ENCODE measurements at regions not wholly inside any gene's neighbourhood (a gene's known extent, or its start where the extent isn't known, plus 50 kb on each side); places are given as distances from the start of the nearest gene placed in this dataset.

DNA sequence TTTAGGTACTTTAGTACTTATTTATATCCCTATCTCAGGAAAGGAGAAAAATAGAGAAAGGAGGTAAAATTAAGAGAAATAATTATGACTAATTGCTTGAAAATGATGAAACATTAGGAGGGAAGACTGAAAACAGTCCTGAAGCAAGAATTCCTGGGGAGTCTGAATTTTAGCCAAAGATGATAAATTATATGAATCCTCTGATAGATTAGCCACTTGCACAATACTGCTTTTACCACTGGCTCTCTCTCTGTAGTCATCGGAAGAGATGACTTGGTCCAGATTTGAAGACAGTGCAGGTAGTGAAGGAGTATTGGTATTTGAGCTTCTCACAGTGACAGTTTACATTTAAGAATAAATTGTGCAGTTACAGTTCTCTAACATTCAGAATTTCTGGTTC lies 83.8 kb upstream of the CLEC14A start:
- no peak overlapping the region for H3K23ac ChIP-seq (ENCODE audit: low read depth, low read length)
- no peaks in the 10 kb centered on the region for H3K79me1 ChIP-seq (ENCODE audit: low read depth in 1 of 2, low read length in 2 of 2)
- ChIA-PET POLR2A (ENCODE audit: unreplicated experiment) (no interaction called here), CTCF (no interaction called here)
- H4K20me1 ChIP-seq (ENCODE audit: insufficient read depth, low read length): no peaks in the 10 kb centered on the region
- DNase-seq (peak; percentile 71), ATAC-seq (ENCODE audit: low read depth) (peak; percentile 18)
- intact Hi-C loops (cut with micrococcal nuclease) (no loop called here), in situ Hi-C loops (cut with MboI; ENCODE audit: low sequenced_read_pairs) (no loop called here), dilution Hi-C loops (cut with HindIII; ENCODE audit: low sequenced_read_pairs, unreplicated experiment) (no loop called here)
- no peak overlapping the region for H2AK9ac ChIP-seq (replicated peaks; ENCODE audit: low read depth, low read length, poor library complexity)
- H3K18ac ChIP-seq (ENCODE audit: low read depth, low read length): no peak overlapping the region
- H3K27ac ChIP-seq (ENCODE audit: insufficient read depth, low read length): no peak overlapping the region
- no peak overlapping the region for H2BK5ac ChIP-seq (ENCODE audit: low read depth, low read length, poor library complexity, severe bottlenecking)
- peaks cover 8% of the 10 kb centered on the region; the same call in 1 of the 2 replicates for H3K4me1 ChIP-seq (ENCODE audit: control insufficient read depth, insufficient read depth, low read length)
- peaks cover 7% of the 10 kb centered on the region; the same call in 1 of the 2 replicates for H3K9me1 ChIP-seq (ENCODE audit: insufficient read depth, low read length)
- H2AFZ ChIP-seq (replicated peaks; ENCODE audit: low read length, poor library complexity): no peak overlapping the region
- no peak overlapping the region for H4K91ac ChIP-seq (ENCODE audit: insufficient read depth, low read depth, low read length)
- H3K36me3 ChIP-seq (ENCODE audit: control insufficient read depth, insufficient read depth, low read length): no peaks in the 10 kb centered on the region
- H3K9me3 ChIP-seq (ENCODE audit: control insufficient read depth, insufficient read depth, low read length): no peaks in the 10 kb centered on the region
- no peak overlapping the region for H3K14ac ChIP-seq (replicated peaks; ENCODE audit: low read depth, low read length)
- no peak overlapping the region for H4K5ac ChIP-seq (ENCODE audit: low read depth, low read length)
- TF ChIP-seq MAZ (IDR thresholded peaks at IDR 0.05; ENCODE audit: borderline replicate concordance, low read depth, low read length): no peak
- peak; percentile 93 for TF ChIP-seq CEBPB (IDR thresholded peaks at IDR 0.05; ENCODE audit: low read depth, low read length)
- TF ChIP-seq POLR2A (IDR thresholded peaks at IDR 0.05; ENCODE audit: low read depth, low read length): no peak
- no peak overlapping the region for H3K56ac ChIP-seq (ENCODE audit: extremely low read depth, insufficient read depth, low read length)
- no peak overlapping the region for H3K4me3 ChIP-seq (ENCODE audit: insufficient read depth, low read depth, low read length)
- no CpG with 5 or more reads among the region's 1 CpG for WGBS, 2 experiments (ENCODE audit: extremely low coverage in 2 of 2, insufficient read length in 1 of 2)
- H3K27me3 ChIP-seq (ENCODE audit: control insufficient read depth, insufficient read depth, low read length): no peaks in the 10 kb centered on the region
- no peak overlapping the region for H2BK15ac ChIP-seq (ENCODE audit: low read depth, low read length)
- no peak overlapping the region for H2AK5ac ChIP-seq (ENCODE audit: low read depth, low read length)
- BruUV-seq (replicated peaks): no TSS peak
- H3K4me2 ChIP-seq (ENCODE audit: low read depth, low read length): no peak overlapping the region
- H4K8ac ChIP-seq (ENCODE audit: low read depth in 2 of 2, low read length in 2 of 2): no peak overlapping the region
- H3K9ac ChIP-seq (ENCODE audit: low read depth, low read length): no peak overlapping the region
- H2BK120ac ChIP-seq (ENCODE audit: low read depth, low read length): peak overlapping the region; percentile 9; the same call in 1 of the 2 replicates
- no peak overlapping the region for H3K4ac ChIP-seq (ENCODE audit: low read depth, low read length)
- no peak overlapping the region for H2BK20ac ChIP-seq (ENCODE audit: low read depth, low read length)
